ENCODE measurements at regions not wholly inside any gene's neighbourhood (a gene's known extent, or its start where the extent isn't known, plus 50 kb on each side); places are given as distances from the start of the nearest gene placed in this dataset.

DNA sequence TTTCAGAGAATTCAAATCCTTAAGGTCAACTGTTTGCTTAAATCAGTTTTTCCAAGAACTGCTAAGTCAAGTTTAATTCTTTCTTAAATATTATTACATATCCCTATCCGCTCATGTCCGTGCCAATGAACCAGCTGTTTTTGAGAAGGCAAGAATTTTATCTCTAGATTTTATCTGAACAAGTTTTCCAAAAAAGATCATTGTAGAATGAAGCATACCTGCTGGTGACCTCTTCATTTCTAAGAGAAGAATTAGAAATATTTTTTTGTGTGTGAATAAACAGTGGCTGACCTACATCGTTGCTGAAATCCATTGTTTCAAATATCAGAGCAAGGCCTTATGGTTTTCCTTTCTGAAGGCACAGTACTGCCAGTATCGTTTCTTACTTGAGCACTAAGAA, 58.4 kb upstream of the RND3 start:
- no peak overlapping the region for H3K4me3 ChIP-seq (ENCODE audit: low read depth in 1 of 2, low read length in 2 of 2)
- no peaks in the 10 kb centered on the region for H3K36me3 ChIP-seq (ENCODE audit: control insufficient read depth in 1 of 2, insufficient read depth in 2 of 2, low read length in 2 of 2)
- H3K4me1 ChIP-seq (ENCODE audit: control insufficient read depth in 1 of 2, insufficient read depth in 2 of 2, low read length in 2 of 2): no peaks in the 10 kb centered on the region
- H3K27ac ChIP-seq (ENCODE audit: low read length): no peak overlapping the region
- H3K9me3 ChIP-seq (ENCODE audit: control insufficient read depth in 1 of 2, low read length in 2 of 2): no peaks in the 10 kb centered on the region
- no peaks in the 10 kb centered on the region for H3K27me3 ChIP-seq (ENCODE audit: low read depth, low read length)

DNA sequence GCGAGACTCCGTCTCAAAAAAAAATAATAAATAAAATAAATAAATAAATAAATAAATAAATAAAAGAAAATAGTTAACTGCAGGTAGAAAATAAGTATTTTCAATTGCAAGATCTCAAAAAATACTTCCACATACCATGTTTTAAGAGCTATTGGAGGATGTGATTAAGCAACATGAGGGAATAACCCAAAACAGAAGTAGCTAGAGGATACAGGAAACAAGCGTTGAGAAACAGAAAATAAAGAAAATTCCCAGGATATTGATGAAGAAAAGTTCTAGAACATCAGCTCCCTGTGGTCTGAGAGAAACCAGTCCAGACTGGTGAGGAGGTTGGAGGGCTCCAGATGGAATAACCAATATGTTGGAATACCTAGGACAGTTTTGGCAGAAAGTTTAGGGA, 57.3 kb upstream of the RND3 start:
- Histone ChIP-seq H3K27me3 (ENCODE audit: low read depth, low read length) (no peaks in the 10 kb centered on the region), H3K9me3 (ENCODE audit: control insufficient read depth in 1 of 2, low read length in 2 of 2) (no peaks in the 10 kb centered on the region), H3K4me1 (ENCODE audit: control insufficient read depth in 1 of 2, insufficient read depth in 2 of 2, low read length in 2 of 2) (no peaks in the 10 kb centered on the region), H3K36me3 (ENCODE audit: control insufficient read depth in 1 of 2, insufficient read depth in 2 of 2, low read length in 2 of 2) (no peaks in the 10 kb centered on the region), H3K27ac (ENCODE audit: low read length) (no peak overlapping the region), H3K4me3 (ENCODE audit: low read depth in 1 of 2, low read length in 2 of 2) (no peak overlapping the region)

DNA sequence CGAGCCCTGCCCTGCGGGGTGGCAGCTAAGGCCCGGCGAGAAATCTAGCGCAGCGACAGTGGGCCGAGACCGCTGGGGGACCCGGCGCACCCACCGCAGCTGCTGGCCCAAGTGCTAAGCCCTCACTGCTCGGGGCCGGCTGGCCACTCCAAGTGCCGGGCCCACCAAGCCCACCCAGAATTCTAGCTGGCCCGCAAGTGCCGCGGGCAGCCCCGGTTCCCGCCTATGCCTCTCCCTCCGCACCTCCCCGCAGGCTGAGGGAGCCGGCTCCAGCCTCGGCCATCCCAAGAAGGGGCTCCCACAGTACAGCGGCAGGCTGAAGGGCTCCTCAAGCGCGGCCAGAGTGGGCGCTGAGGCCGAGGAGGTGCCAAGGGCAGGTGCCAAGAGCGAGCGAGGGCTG, 55.2 kb upstream of the RND3 start:
- Histone ChIP-seq H3K27ac (ENCODE audit: low read length) (no peak overlapping the region), H3K4me1 (ENCODE audit: control insufficient read depth in 1 of 2, insufficient read depth in 2 of 2, low read length in 2 of 2) (no peaks in the 10 kb centered on the region), H3K4me3 (ENCODE audit: low read depth in 1 of 2, low read length in 2 of 2) (no peak overlapping the region)

DNA sequence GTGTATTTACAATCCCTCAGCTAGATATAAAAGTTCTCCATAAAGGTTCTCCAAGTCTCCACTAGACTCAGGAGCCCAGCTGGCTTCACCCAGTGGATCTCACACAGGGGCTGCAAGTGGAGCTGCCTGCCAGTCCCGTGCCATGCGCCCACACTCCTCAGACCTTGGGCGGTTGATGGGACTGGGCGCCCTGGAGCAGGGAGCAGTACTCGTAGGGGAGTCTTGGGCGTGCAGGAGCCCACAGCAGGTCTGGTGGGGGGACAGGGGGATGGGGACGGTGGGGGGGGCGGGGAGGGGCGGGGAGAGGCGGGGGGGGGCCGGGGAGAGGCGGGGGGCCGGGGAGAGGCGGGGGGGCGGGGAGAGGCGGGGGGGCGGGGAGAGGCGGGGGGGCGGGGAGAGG, 54.7 kb upstream of the RND3 start:
- H3K4me1 ChIP-seq (ENCODE audit: control insufficient read depth in 1 of 2, insufficient read depth in 2 of 2, low read length in 2 of 2): no peaks in the 10 kb centered on the region
- H3K9me3 ChIP-seq (ENCODE audit: control insufficient read depth in 1 of 2, low read length in 2 of 2): no peaks in the 10 kb centered on the region
- H3K36me3 ChIP-seq (ENCODE audit: control insufficient read depth in 1 of 2, insufficient read depth in 2 of 2, low read length in 2 of 2): no peaks in the 10 kb centered on the region
- no peak overlapping the region for H3K27ac ChIP-seq (ENCODE audit: low read length)
- no peak overlapping the region for H3K4me3 ChIP-seq (ENCODE audit: low read depth in 1 of 2, low read length in 2 of 2)
- H3K27me3 ChIP-seq (ENCODE audit: low read depth, low read length): no peaks in the 10 kb centered on the region

More for the DNA sequence above, 55.2 kb upstream of the RND3 start:
- no peaks in the 10 kb centered on the region for H3K36me3 ChIP-seq (ENCODE audit: control insufficient read depth in 1 of 2, insufficient read depth in 2 of 2, low read length in 2 of 2)
- no peaks in the 10 kb centered on the region for H3K27me3 ChIP-seq (ENCODE audit: low read depth, low read length)
- no peaks in the 10 kb centered on the region for H3K9me3 ChIP-seq (ENCODE audit: control insufficient read depth in 1 of 2, low read length in 2 of 2)

DNA sequence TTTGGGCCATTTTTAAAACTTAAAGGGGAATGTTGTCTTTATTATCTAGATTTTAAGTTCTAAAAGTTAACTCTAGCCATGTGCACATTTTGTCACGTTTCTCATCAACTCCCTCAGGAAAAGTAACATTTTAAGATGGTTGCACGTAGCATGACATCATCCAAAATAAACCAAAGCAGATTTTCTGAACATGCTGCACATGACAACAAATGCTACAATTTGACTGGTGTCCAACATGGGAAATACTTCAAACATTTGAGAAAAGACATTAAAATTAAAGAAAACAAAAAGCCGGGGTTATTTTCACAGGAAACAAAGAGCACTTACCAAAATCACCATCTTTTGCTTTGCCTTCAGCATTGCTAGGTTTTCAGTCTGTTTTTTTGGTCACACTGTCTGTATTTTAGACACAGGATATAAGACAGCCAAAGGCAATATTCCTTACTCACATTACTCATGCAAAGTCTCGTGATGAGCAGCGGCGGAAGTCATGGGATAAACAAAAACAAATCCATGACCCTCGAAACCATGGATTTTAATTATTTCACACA, 51.3 kb upstream of the RND3 start:
- Histone ChIP-seq H3K4me3 (ENCODE audit: low read depth in 1 of 2, low read length in 2 of 2) (no peak overlapping the region), H3K36me3 (ENCODE audit: control insufficient read depth in 1 of 2, insufficient read depth in 2 of 2, low read length in 2 of 2) (no peaks in the 10 kb centered on the region), H3K27me3 (ENCODE audit: low read depth, low read length) (no peaks in the 10 kb centered on the region), H3K4me1 (ENCODE audit: control insufficient read depth in 1 of 2, insufficient read depth in 2 of 2, low read length in 2 of 2) (no peaks in the 10 kb centered on the region), H3K9me3 (ENCODE audit: control insufficient read depth in 1 of 2, low read length in 2 of 2) (no peaks in the 10 kb centered on the region), H3K27ac (ENCODE audit: low read length) (no peak overlapping the region)

Data from muscle layer of duodenum (tissue), 2 donors.